ENCODE measurements at regions not wholly inside any gene's neighbourhood (a gene's known extent, or its start where the extent isn't known, plus 50 kb on each side); places are given as distances from the start of the nearest gene placed in this dataset.

- no peak for TF ChIP-seq RAD21 (IDR thresholded peaks at IDR 0.05; ENCODE audit: low read depth)
- TF ChIP-seq, protein P1, sequence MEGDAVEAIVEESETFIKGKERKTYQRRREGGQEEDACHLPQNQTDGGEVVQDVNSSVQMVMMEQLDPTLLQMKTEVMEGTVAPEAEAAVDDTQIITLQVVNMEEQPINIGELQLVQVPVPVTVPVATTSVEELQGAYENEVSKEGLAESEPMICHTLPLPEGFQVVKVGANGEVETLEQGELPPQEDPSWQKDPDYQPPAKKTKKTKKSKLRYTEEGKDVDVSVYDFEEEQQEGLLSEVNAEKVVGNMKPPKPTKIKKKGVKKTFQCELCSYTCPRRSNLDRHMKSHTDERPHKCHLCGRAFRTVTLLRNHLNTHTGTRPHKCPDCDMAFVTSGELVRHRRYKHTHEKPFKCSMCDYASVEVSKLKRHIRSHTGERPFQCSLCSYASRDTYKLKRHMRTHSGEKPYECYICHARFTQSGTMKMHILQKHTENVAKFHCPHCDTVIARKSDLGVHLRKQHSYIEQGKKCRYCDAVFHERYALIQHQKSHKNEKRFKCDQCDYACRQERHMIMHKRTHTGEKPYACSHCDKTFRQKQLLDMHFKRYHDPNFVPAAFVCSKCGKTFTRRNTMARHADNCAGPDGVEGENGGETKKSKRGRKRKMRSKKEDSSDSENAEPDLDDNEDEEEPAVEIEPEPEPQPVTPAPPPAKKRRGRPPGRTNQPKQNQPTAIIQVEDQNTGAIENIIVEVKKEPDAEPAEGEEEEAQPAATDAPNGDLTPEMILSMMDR (IDR thresholded peaks at IDR 0.05 in 2 of 3, conservative IDR thresholded peaks at IDR 0.05 in 1 of 3; ENCODE audit: borderline replicate concordance in 1 of 3, insufficient read depth in 1 of 3, low read depth in 2 of 3, low read length in 2 of 3), result no peak
- no peak for TF ChIP-seq EZH2 (IDR thresholded peaks at IDR 0.05)
- TF ChIP-seq CEBPB (IDR thresholded peaks at IDR 0.05; ENCODE audit: low read depth), result no peak
- TF ChIP-seq POLR2A (IDR thresholded peaks at IDR 0.05; ENCODE audit: borderline replicate concordance, extremely low read depth, insufficient read depth, insufficient read length), result no peak
- TF ChIP-seq POLR2AphosphoS5 (IDR thresholded peaks at IDR 0.05; ENCODE audit: low read depth, low read length), result no peak
- TF ChIP-seq REST (IDR thresholded peaks at IDR 0.05; ENCODE audit: low read depth), result no peak
- no peak for TF ChIP-seq ZNF274 (IDR thresholded peaks at IDR 0.05; ENCODE audit: low read depth, low read length)
Observed at GRCh38 chr15:87326269-87326668, 930.3 kb downstream of the NTRK3 start.
